ACC112 (cell line): ENCODE measurements at regions not wholly inside any gene's neighbourhood (a gene's known extent, or its start where the extent isn't known, plus 50 kb on each side); places are given as distances from the start of the nearest gene placed in this dataset.

Source experiments
- H2AFZ ChIP-seq: fragments of 200-600 bp; sonication (generic); one replicate; pipeline ENCODE4 v1.6.0; 2017; ENCODE audit warnings: antibody characterized with exemption, low read length; ENCODE audit not compliant: unreplicated experiment
- H3K27ac ChIP-seq: fragments of 200-600 bp; sonication (generic); 2 replicates; pipeline ENCODE4 v1.5.1; 2014; ENCODE audit warnings: low read depth, mild to moderate bottlenecking, antibody characterized with exemption, low read length, moderate library complexity
- H3K27me3 ChIP-seq: fragments of 200-600 bp; sonication (generic); 2 replicates; pipeline ENCODE4 v1.6.1; 2014; ENCODE audit warnings: mild to moderate bottlenecking, antibody characterized with exemption, low read length, moderate library complexity, mixed read lengths; ENCODE audit not compliant: insufficient read depth
- H3K36me3 ChIP-seq: fragments of 200-600 bp; sonication (generic); 2 replicates; pipeline ENCODE4 v1.6.1; 2016; ENCODE audit warnings: mild to moderate bottlenecking, antibody characterized with exemption, low read length, moderate library complexity, mixed read lengths; ENCODE audit not compliant: insufficient read depth
- H3K4me1 ChIP-seq: fragments of 200-600 bp; sonication (generic); one replicate; pipeline ENCODE4 v1.6.1; 2016; ENCODE audit warnings: low read length, mixed read lengths; ENCODE audit not compliant: insufficient read depth, unreplicated experiment, control insufficient read depth
- H3K4me3 ChIP-seq: fragments of 200-600 bp; sonication (generic); 2 replicates; pipeline ENCODE4 v1.5.1; 2014; ENCODE audit warnings: mild to moderate bottlenecking, low read depth, low read length
- H3K79me2 ChIP-seq: fragments of 200-600 bp; sonication (generic); one replicate; pipeline ENCODE4 v1.6.0; 2016; ENCODE audit warnings: low read length; ENCODE audit not compliant: control insufficient read depth, unreplicated experiment, insufficient read depth

- H2AFZ ChIP-seq: no peak overlapping the region
- H3K27ac ChIP-seq: no peak overlapping the region
- H3K27me3 ChIP-seq: no peaks in the 10 kb centered on the region
- H3K4me3 ChIP-seq: no peak overlapping the region
- no peaks in the 10 kb centered on the region for H3K4me1 ChIP-seq
- H3K79me2 ChIP-seq: no peaks in the 10 kb centered on the region
- no peaks in the 10 kb centered on the region for H3K36me3 ChIP-seq
Measured at GRCh38 chr15:70362350-70362749, 264.6 kb upstream of the TLE3 start.

- Histone ChIP-seq H3K4me3 (no peak overlapping the region), H3K36me3 (no peaks in the 10 kb centered on the region), H2AFZ (no peak overlapping the region), H3K79me2 (no peaks in the 10 kb centered on the region), H3K27ac (no peak overlapping the region), H3K27me3 (no peaks in the 10 kb centered on the region), H3K4me1 (no peaks in the 10 kb centered on the region)
Measured at GRCh38 chr15:70361891-70362290, 264.2 kb upstream of the TLE3 start.

- H3K27me3 ChIP-seq: no peaks in the 10 kb centered on the region
- H3K79me2 ChIP-seq: no peaks in the 10 kb centered on the region
- no peak overlapping the region for H3K4me3 ChIP-seq
- H3K27ac ChIP-seq: no peak overlapping the region
- no peaks in the 10 kb centered on the region for H3K36me3 ChIP-seq
- H2AFZ ChIP-seq: no peak overlapping the region
- H3K4me1 ChIP-seq: no peaks in the 10 kb centered on the region
Measured at GRCh38 chr15:70361106-70361505, 263.4 kb upstream of the TLE3 start.

GRCh38 chr15:70358871-70359647 lies 261.3 kb upstream of the TLE3 start:
- H3K4me1 ChIP-seq: no peaks in the 10 kb centered on the region
- H3K27me3 ChIP-seq: no peaks in the 10 kb centered on the region; the same call in 1 of the 2 replicates
- no peak overlapping the region for H2AFZ ChIP-seq
- H3K79me2 ChIP-seq: no peaks in the 10 kb centered on the region
- no peak overlapping the region for H3K27ac ChIP-seq
- no peak overlapping the region for H3K4me3 ChIP-seq
- no peaks in the 10 kb centered on the region for H3K36me3 ChIP-seq

GRCh38 chr15:70358011-70358819 lies 260.5 kb upstream of the TLE3 start:
- Histone ChIP-seq H3K36me3 (no peaks in the 10 kb centered on the region), H2AFZ (no peak overlapping the region), H3K27me3 (no peaks in the 10 kb centered on the region; the same call in 1 of the 2 replicates), H3K79me2 (no peaks in the 10 kb centered on the region), H3K27ac (no peak overlapping the region), H3K4me3 (no peak overlapping the region), H3K4me1 (no peaks in the 10 kb centered on the region)

- Histone ChIP-seq H2AFZ (no peak overlapping the region), H3K4me1 (no peaks in the 10 kb centered on the region), H3K79me2 (no peaks in the 10 kb centered on the region), H3K36me3 (no peaks in the 10 kb centered on the region), H3K27me3 (no peaks in the 10 kb centered on the region; the same call in 1 of the 2 replicates), H3K4me3 (no peak overlapping the region), H3K27ac (no peak overlapping the region)
Measured at GRCh38 chr15:70357453-70357852, 259.7 kb upstream of the TLE3 start.

GRCh38 chr15:70356919-70357318 lies 259.2 kb upstream of the TLE3 start:
- no peak overlapping the region for H3K4me3 ChIP-seq
- no peak overlapping the region for H2AFZ ChIP-seq
- no peaks in the 10 kb centered on the region; the same call in 1 of the 2 replicates for H3K27me3 ChIP-seq

GRCh38 chr15:70356062-70356860 lies 258.5 kb upstream of the TLE3 start:
- Histone ChIP-seq H3K27ac (no peak overlapping the region), H3K36me3 (no peaks in the 10 kb centered on the region), H3K4me3 (no peak overlapping the region), H3K27me3 (no peaks in the 10 kb centered on the region; the same call in 1 of the 2 replicates), H2AFZ (no peak overlapping the region), H3K4me1 (no peaks in the 10 kb centered on the region), H3K79me2 (no peaks in the 10 kb centered on the region)

More at GRCh38 chr15:70356919-70357318, 259.2 kb upstream of the TLE3 start:
- H3K27ac ChIP-seq: no peak overlapping the region
- no peaks in the 10 kb centered on the region for H3K4me1 ChIP-seq
- H3K79me2 ChIP-seq: no peaks in the 10 kb centered on the region
- H3K36me3 ChIP-seq: no peaks in the 10 kb centered on the region

- no peak overlapping the region for H2AFZ ChIP-seq
- H3K27me3 ChIP-seq: no peaks in the 10 kb centered on the region; the same call in 1 of the 2 replicates
- H3K4me1 ChIP-seq: no peaks in the 10 kb centered on the region
- H3K79me2 ChIP-seq: no peaks in the 10 kb centered on the region
- no peak overlapping the region for H3K27ac ChIP-seq
- H3K4me3 ChIP-seq: no peak overlapping the region
- no peaks in the 10 kb centered on the region for H3K36me3 ChIP-seq
Measured at GRCh38 chr15:70355275-70355795, 257.6 kb upstream of the TLE3 start.

GRCh38 chr15:70354346-70354905 lies 256.7 kb upstream of the TLE3 start:
- no peak overlapping the region for H3K4me3 ChIP-seq
- H3K79me2 ChIP-seq: no peaks in the 10 kb centered on the region
- peaks cover 2% of the 10 kb centered on the region for H3K27me3 ChIP-seq
- no peak overlapping the region for H3K27ac ChIP-seq
- H3K36me3 ChIP-seq: no peaks in the 10 kb centered on the region
- no peak overlapping the region for H2AFZ ChIP-seq
- H3K4me1 ChIP-seq: no peaks in the 10 kb centered on the region
